Esophagus squamous epithelium (tissue), 4 donors: ENCODE measurements at regions not wholly inside any gene's neighbourhood (a gene's known extent, or its start where the extent isn't known, plus 50 kb on each side); places are given as distances from the start of the nearest gene placed in this dataset.

Experiments used
- CTCF ChIP-seq, 6 experiments: fragments of 450-650 bp in 4 of 6; fragments of 200-600 bp in 2 of 6; sonication (generic) in 2 of 6; IDR thresholded peaks; one replicate each; pipeline ENCODE4 v1.5.1; 2016 to 2019; ENCODE audit warnings: antibody characterized with exemption in 6 of 6, mild to moderate bottlenecking in 4 of 6, moderate library complexity in 4 of 6
- POLR2A ChIP-seq, 4 donors: fragments of 450-650 bp; IDR thresholded peaks; one replicate each; pipeline ENCODE4 v1.6.1; 2017; ENCODE audit warnings: antibody characterized with exemption in 4 of 4, mild to moderate bottlenecking in 4 of 4, moderate library complexity in 3 of 4

DNA sequence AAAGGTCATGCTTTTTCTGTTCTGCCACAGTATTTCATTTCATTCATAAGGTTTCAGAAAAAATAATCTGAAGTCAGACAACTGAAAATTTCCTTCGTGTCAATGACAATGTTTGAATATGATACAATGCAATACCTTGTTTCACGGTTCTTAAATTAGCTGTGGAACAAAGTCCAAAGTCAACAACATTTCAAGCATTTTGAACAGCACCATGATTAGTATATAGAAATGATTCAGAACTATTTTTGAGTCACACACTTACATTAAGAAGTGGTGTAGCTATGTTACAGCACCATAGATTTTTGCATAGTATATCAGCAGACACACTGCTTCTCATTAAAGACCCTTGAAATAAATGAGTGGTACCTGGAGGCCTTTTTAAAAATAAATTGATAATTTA lies 178.3 kb upstream of the DSEL start:
- TF ChIP-seq POLR2A (IDR thresholded peaks at IDR 0.05) (no peak), CTCF (IDR thresholded peaks at IDR 0.05) (no peak)
